GM12878 (cell line): ENCODE measurements at regions not wholly inside any gene's neighbourhood (a gene's known extent, or its start where the extent isn't known, plus 50 kb on each side); places are given as distances from the start of the nearest gene placed in this dataset.

Experiments used
- ATF7 ChIP-seq: fragments of 450-650 bp; IDR thresholded peaks from 2 replicates; pipeline ENCODE4 v1.6.1; 2016; ENCODE audit warnings: low read depth, mild to moderate bottlenecking
- BCL11A ChIP-seq: IDR thresholded peaks from 2 replicates; pipeline ENCODE4 v1.6.1; 2011; ENCODE audit warnings: low read depth, low read length
- CBX3 ChIP-seq: fragments of 200-600 bp; sonication (generic); IDR thresholded peaks from 2 replicates; pipeline ENCODE4 v1.6.1; 2016; ENCODE audit warnings: low read depth, borderline replicate concordance
- ETV6 ChIP-seq, 2 experiments: fragments of 450-650 bp in 1 of 2; IDR thresholded peaks in 1 of 2; conservative IDR thresholded peaks in 1 of 2; 2 replicates each; pipeline ENCODE4 v1.6.1; 2014; ENCODE audit warnings: antibody characterized with exemption in 1 of 2, borderline replicate concordance in 1 of 2, low read depth in 1 of 2, mild to moderate bottlenecking in 1 of 2, moderate library complexity in 1 of 2
- FOXK2 ChIP-seq: fragments of 450-650 bp; IDR thresholded peaks from 2 replicates; pipeline ENCODE4 v1.6.1; 2017; ENCODE audit warnings: mild to moderate bottlenecking, moderate library complexity
- IKZF1 ChIP-seq: fragments of 450-650 bp; conservative IDR thresholded peaks from 2 replicates; pipeline ENCODE4 v1.6.1; 2017; ENCODE audit warnings: antibody characterized with exemption, mild to moderate bottlenecking
- IKZF2 ChIP-seq, 2 experiments: fragments of 450-650 bp; IDR thresholded peaks; 2 replicates each; pipeline ENCODE4 v1.6.1; 2017; ENCODE audit warnings: mild to moderate bottlenecking in 2 of 2, moderate library complexity in 2 of 2
- IRF4 ChIP-seq: IDR thresholded peaks from 2 replicates; pipeline ENCODE4 v1.6.1; 2011; ENCODE audit warnings: low read depth, low read length
- JUND ChIP-seq: IDR thresholded peaks from 2 replicates; pipeline ENCODE4 v1.6.1; 2012; ENCODE audit warnings: low read depth, mild to moderate bottlenecking, low read length, improper control_type of control experiment, moderate library complexity
- MTA2 ChIP-seq: fragments of 450-650 bp; IDR thresholded peaks from 2 replicates; pipeline ENCODE4 v1.6.1; 2016; ENCODE audit warnings: low read depth, mild to moderate bottlenecking, moderate library complexity
- MXI1 ChIP-seq: fragments of 150-350 bp; IDR thresholded peaks from 2 replicates; pipeline ENCODE4 v1.6.1; 2011; ENCODE audit warnings: low read depth, mild to moderate bottlenecking, inconsistent platforms, low read length, improper control_type of control experiment
- NFXL1 ChIP-seq: fragments of 450-650 bp; IDR thresholded peaks from 2 replicates; pipeline ENCODE4 v1.6.1; 2017; ENCODE audit warnings: antibody characterized with exemption, mild to moderate bottlenecking, borderline replicate concordance
- PBX3 ChIP-seq: IDR thresholded peaks from 2 replicates; pipeline ENCODE4 v1.6.1; 2011; ENCODE audit warnings: mild to moderate bottlenecking, low read depth, low read length, moderate library complexity; ENCODE audit not compliant: insufficient replicate concordance
- POLR2AphosphoS5 ChIP-seq: IDR thresholded peaks from 2 replicates; pipeline ENCODE4 v1.6.1; 2011; ENCODE audit warnings: mild to moderate bottlenecking, low read length, inconsistent platforms
- RB1 ChIP-seq: fragments of 450-650 bp; formaldehyde crosslinking; IDR thresholded peaks from 2 replicates; pipeline ENCODE4 v1.6.1; 2017; ENCODE audit warnings: mild to moderate bottlenecking, borderline replicate concordance
- RBBP5 ChIP-seq: fragments of 200-600 bp; sonication (generic); conservative IDR thresholded peaks from 2 replicates; pipeline ENCODE4 v1.6.1; 2016
- RUNX3 ChIP-seq: IDR thresholded peaks from 2 replicates; pipeline ENCODE4 v1.6.1; 2012; ENCODE audit warnings: low read length, inconsistent platforms
- SPI1 ChIP-seq: IDR thresholded peaks from 2 replicates; pipeline ENCODE4 v1.6.1; 2011; ENCODE audit warnings: low read depth, mild to moderate bottlenecking, low read length, moderate library complexity, borderline replicate concordance; ENCODE audit not compliant: insufficient read depth
- SRF ChIP-seq, 2 experiments: IDR thresholded peaks; 2 replicates each; pipeline ENCODE4 v1.6.1; 2011; ENCODE audit warnings: low read depth in 2 of 2, low read length in 2 of 2, mild to moderate bottlenecking in 1 of 2, moderate library complexity in 1 of 2
- TARDBP ChIP-seq: IDR thresholded peaks from 2 replicates; pipeline ENCODE4 v1.6.1; 2016; ENCODE audit warnings: borderline replicate concordance
- ZBED1 ChIP-seq: IDR thresholded peaks from 2 replicates; pipeline ENCODE4 v1.6.1; 2016; ENCODE audit warnings: borderline replicate concordance
- ZNF24 ChIP-seq: fragments of 450-650 bp; IDR thresholded peaks from 2 replicates; pipeline ENCODE4 v1.6.1; 2017; ENCODE audit warnings: antibody characterized with exemption, mild to moderate bottlenecking
- ZSCAN29 ChIP-seq: fragments of 450-650 bp; IDR thresholded peaks from 2 replicates; pipeline ENCODE4 v1.6.1; 2017; ENCODE audit warnings: mild to moderate bottlenecking, moderate library complexity
- ZZZ3 ChIP-seq: IDR thresholded peaks from 2 replicates; pipeline ENCODE4 v1.6.1; 2011; ENCODE audit warnings: low read depth; ENCODE audit not compliant: control insufficient read depth, insufficient read length
- TF ChIP-seq, protein P1 (sequence below): fragments of 450-650 bp; IDR thresholded peaks from 2 replicates; pipeline ENCODE4 v1.6.1; 2014; ENCODE audit warnings: mild to moderate bottlenecking
- TF ChIP-seq, protein P2 (sequence below): fragments of 150-350 bp; IDR thresholded peaks from 2 replicates; pipeline ENCODE4 v1.6.1; 2016; ENCODE audit warnings: low read depth, low read length
- TF ChIP-seq, protein P3 (sequence below): IDR thresholded peaks from 2 replicates; pipeline ENCODE4 v1.6.1; 2011; ENCODE audit warnings: low read depth, mild to moderate bottlenecking, low read length, moderate library complexity, borderline replicate concordance; ENCODE audit errors: extremely low read depth

GRCh38 chr1:238061967-238062613 lies 171.4 kb upstream of the ZP4 start (continued):
- TF ChIP-seq SRF (IDR thresholded peaks at IDR 0.05; ENCODE audit: low read depth in 2 of 2, low read length in 2 of 2) (no peak), MXI1 (no peak), IRF4 (0 out of 2 replicates have a peak, but pooled peaks have one; percentile 4), JUND (no peak; the same call in 1 of the 2 replicates), IKZF2 (IDR thresholded peaks at IDR 0.05) (peak; percentile 77 to 81), TARDBP (no peak), SPI1 (no peak), CBX3 (no peak), IKZF1 (peak; percentile 78), BCL11A (0 out of 2 replicates have a peak, but pooled peaks have one; percentile 44), NFXL1 (no peak), PBX3 (no peak), RB1 (no peak), RBBP5 (no peak), ZNF24 (0 out of 2 replicates have a peak, but pooled peaks have one; percentile 40), MTA2 (peak; percentile 46), ZBED1 (no peak), FOXK2 (no peak), ATF7 (no peak), POLR2AphosphoS5 (no peak), ZSCAN29 (no peak), RUNX3 (peak; percentile 46; the same call in 1 of the 2 replicates), ZZZ3 (no peak), ETV6 (conservative IDR thresholded peaks at IDR 0.05 in 1 of 2, IDR thresholded peaks at IDR 0.05 in 1 of 2; ENCODE audit: borderline replicate concordance in 1 of 2, low read depth in 1 of 2) (no peak)
- TF ChIP-seq, protein P1, sequence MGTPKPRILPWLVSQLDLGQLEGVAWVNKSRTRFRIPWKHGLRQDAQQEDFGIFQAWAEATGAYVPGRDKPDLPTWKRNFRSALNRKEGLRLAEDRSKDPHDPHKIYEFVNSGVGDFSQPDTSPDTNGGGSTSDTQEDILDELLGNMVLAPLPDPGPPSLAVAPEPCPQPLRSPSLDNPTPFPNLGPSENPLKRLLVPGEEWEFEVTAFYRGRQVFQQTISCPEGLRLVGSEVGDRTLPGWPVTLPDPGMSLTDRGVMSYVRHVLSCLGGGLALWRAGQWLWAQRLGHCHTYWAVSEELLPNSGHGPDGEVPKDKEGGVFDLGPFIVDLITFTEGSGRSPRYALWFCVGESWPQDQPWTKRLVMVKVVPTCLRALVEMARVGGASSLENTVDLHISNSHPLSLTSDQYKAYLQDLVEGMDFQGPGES, result no peak
- TF ChIP-seq, protein P2, sequence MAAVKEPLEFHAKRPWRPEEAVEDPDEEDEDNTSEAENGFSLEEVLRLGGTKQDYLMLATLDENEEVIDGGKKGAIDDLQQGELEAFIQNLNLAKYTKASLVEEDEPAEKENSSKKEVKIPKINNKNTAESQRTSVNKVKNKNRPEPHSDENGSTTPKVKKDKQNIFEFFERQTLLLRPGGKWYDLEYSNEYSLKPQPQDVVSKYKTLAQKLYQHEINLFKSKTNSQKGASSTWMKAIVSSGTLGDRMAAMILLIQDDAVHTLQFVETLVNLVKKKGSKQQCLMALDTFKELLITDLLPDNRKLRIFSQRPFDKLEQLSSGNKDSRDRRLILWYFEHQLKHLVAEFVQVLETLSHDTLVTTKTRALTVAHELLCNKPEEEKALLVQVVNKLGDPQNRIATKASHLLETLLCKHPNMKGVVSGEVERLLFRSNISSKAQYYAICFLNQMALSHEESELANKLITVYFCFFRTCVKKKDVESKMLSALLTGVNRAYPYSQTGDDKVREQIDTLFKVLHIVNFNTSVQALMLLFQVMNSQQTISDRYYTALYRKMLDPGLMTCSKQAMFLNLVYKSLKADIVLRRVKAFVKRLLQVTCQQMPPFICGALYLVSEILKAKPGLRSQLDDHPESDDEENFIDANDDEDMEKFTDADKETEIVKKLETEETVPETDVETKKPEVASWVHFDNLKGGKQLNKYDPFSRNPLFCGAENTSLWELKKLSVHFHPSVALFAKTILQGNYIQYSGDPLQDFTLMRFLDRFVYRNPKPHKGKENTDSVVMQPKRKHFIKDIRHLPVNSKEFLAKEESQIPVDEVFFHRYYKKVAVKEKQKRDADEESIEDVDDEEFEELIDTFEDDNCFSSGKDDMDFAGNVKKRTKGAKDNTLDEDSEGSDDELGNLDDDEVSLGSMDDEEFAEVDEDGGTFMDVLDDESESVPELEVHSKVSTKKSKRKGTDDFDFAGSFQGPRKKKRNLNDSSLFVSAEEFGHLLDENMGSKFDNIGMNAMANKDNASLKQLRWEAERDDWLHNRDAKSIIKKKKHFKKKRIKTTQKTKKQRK, result no peak
- TF ChIP-seq, protein P3, sequence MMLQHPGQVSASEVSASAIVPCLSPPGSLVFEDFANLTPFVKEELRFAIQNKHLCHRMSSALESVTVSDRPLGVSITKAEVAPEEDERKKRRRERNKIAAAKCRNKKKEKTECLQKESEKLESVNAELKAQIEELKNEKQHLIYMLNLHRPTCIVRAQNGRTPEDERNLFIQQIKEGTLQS, result no peak
